ENCODE measurements at regions not wholly inside any gene's neighbourhood (a gene's known extent, or its start where the extent isn't known, plus 50 kb on each side); places are given as distances from the start of the nearest gene placed in this dataset.
A peak's percentile ranks its signal among the peaks of the same experiment; 100 is the strongest.

GRCh38 chr11:25562417-25562816, 769.5 kb upstream of the ANO3 start:
- no peaks in the 10 kb centered on the region for H4K20me1 ChIP-seq (ENCODE audit: control insufficient read depth, extremely low read depth, insufficient read depth, low read length)
- H2AFZ ChIP-seq (ENCODE audit: control insufficient read depth, low read length), result no peak overlapping the region
- no peak overlapping the region for H3K27ac ChIP-seq (ENCODE audit: control insufficient read depth, insufficient read depth, low read length)
- dilution Hi-C loops (cut with MboI; ENCODE audit: extremely low pct_ligation_motif_present, low sequenced_read_pairs), result no loop called here
- no peaks in the 10 kb centered on the region for H3K27me3 ChIP-seq (ENCODE audit: control insufficient read depth, extremely low read depth, insufficient read depth, low read length)
- no peaks in the 10 kb centered on the region for H3K36me3 ChIP-seq (ENCODE audit: control insufficient read depth in 2 of 2, extremely low read depth in 1 of 2, insufficient read depth in 2 of 2, low read length in 2 of 2)
- FAIRE-seq (no peak), DNase-seq (ENCODE audit: low read depth, low spot score) (no peak)
- no peaks in the 10 kb centered on the region for H3K9me3 ChIP-seq (ENCODE audit: control insufficient read depth, low read depth, low read length)
- no peaks in the 10 kb centered on the region for H3K9me1 ChIP-seq (ENCODE audit: control insufficient read depth, extremely low read depth, insufficient read depth, low read length)
- peaks cover 12% of the 10 kb centered on the region for H3K4me1 ChIP-seq (ENCODE audit: control insufficient read depth, extremely low read depth, insufficient read depth, low read length)
- no peak overlapping the region for H3K4me3 ChIP-seq (ENCODE audit: control insufficient read depth in 2 of 3, extremely low read depth in 1 of 3, insufficient read depth in 2 of 3, low read depth in 1 of 3, low read length in 3 of 3)
- no peak overlapping the region for H3K4me2 ChIP-seq (ENCODE audit: control insufficient read depth, extremely low read depth, insufficient read depth, low read depth, low read length)
- no peak overlapping the region for H3K9ac ChIP-seq (ENCODE audit: control insufficient read depth, extremely low read depth, insufficient read depth, low read length)
- H3K79me2 ChIP-seq (ENCODE audit: control insufficient read depth, insufficient read depth, low read length), result no peaks in the 10 kb centered on the region
- no peak for TF ChIP-seq EZH2 (IDR thresholded peaks at IDR 0.05; ENCODE audit: low read length)

GRCh38 chr11:25565846-25566245, 766.1 kb upstream of the ANO3 start:
- Histone ChIP-seq H3K9me3 (ENCODE audit: control insufficient read depth, low read depth, low read length) (no peaks in the 10 kb centered on the region), H3K79me2 (ENCODE audit: control insufficient read depth, insufficient read depth, low read length) (no peaks in the 10 kb centered on the region), H3K9me1 (ENCODE audit: control insufficient read depth, extremely low read depth, insufficient read depth, low read length) (no peaks in the 10 kb centered on the region), H4K20me1 (ENCODE audit: control insufficient read depth, extremely low read depth, insufficient read depth, low read length) (no peaks in the 10 kb centered on the region), H3K4me3 (ENCODE audit: control insufficient read depth in 2 of 3, extremely low read depth in 1 of 3, insufficient read depth in 2 of 3, low read depth in 1 of 3, low read length in 3 of 3) (no peak overlapping the region), H3K4me2 (ENCODE audit: control insufficient read depth, extremely low read depth, insufficient read depth, low read depth, low read length) (no peak overlapping the region), H3K4me1 (ENCODE audit: control insufficient read depth, extremely low read depth, insufficient read depth, low read length) (peaks cover 12% of the 10 kb centered on the region), H3K27me3 (ENCODE audit: control insufficient read depth, extremely low read depth, insufficient read depth, low read length) (no peaks in the 10 kb centered on the region), H3K9ac (ENCODE audit: control insufficient read depth, extremely low read depth, insufficient read depth, low read length) (no peak overlapping the region), H3K36me3 (ENCODE audit: control insufficient read depth in 2 of 2, extremely low read depth in 1 of 2, insufficient read depth in 2 of 2, low read length in 2 of 2) (no peaks in the 10 kb centered on the region), H2AFZ (ENCODE audit: control insufficient read depth, low read length) (peak overlapping the region; percentile 4), H3K27ac (ENCODE audit: control insufficient read depth, insufficient read depth, low read length) (no peak overlapping the region)
- FAIRE-seq (no peak), DNase-seq (ENCODE audit: low read depth, low spot score) (no peak)
- TF ChIP-seq CTCF (optimal IDR thresholded peaks at IDR 0.05 in 1 of 3, IDR thresholded peaks at IDR 0.05 in 1 of 3, conservative IDR thresholded peaks at IDR 0.05 in 1 of 3; ENCODE audit: extremely low read depth in 1 of 3, insufficient read depth in 2 of 3, low read length in 3 of 3) (no peak), EZH2 (IDR thresholded peaks at IDR 0.05; ENCODE audit: low read length) (no peak)
- dilution Hi-C loops (cut with MboI; ENCODE audit: extremely low pct_ligation_motif_present, low sequenced_read_pairs), result no loop called here

Measured in keratinocyte (primary cell).